ENCODE measurements at regions not wholly inside any gene's neighbourhood (a gene's known extent, or its start where the extent isn't known, plus 50 kb on each side); places are given as distances from the start of the nearest gene placed in this dataset.

GRCh38 chr14:42140001-42140400 lies 533.3 kb downstream of the LRFN5 start:
- DNase-seq (ENCODE audit: low read depth): peak; percentile 4
- no peak overlapping the region for H3K4me3 ChIP-seq (ENCODE audit: low read depth, low read length)
- TF ChIP-seq CTCF (conservative IDR thresholded peaks at IDR 0.05; ENCODE audit: low read depth, low read length): no peak

- no peak overlapping the region for H3K4me3 ChIP-seq (ENCODE audit: low read depth, low read length)
- DNase-seq (ENCODE audit: low read depth): no peak
- TF ChIP-seq CTCF (conservative IDR thresholded peaks at IDR 0.05; ENCODE audit: low read depth, low read length): no peak
Observed at GRCh38 chr14:42138406-42138805, 531.7 kb downstream of the LRFN5 start.

GRCh38 chr14:42130815-42131214 lies 524.1 kb downstream of the LRFN5 start:
- no peak for TF ChIP-seq CTCF (conservative IDR thresholded peaks at IDR 0.05; ENCODE audit: low read depth, low read length)
- DNase-seq (ENCODE audit: low read depth): no peak
- H3K4me3 ChIP-seq (ENCODE audit: low read depth, low read length): no peak overlapping the region

- H3K4me3 ChIP-seq (ENCODE audit: low read depth, low read length): no peak overlapping the region
- TF ChIP-seq CTCF (conservative IDR thresholded peaks at IDR 0.05; ENCODE audit: low read depth, low read length): no peak
- no peak for DNase-seq (ENCODE audit: low read depth)
Observed at GRCh38 chr14:42123526-42123925, 516.9 kb downstream of the LRFN5 start.

GRCh38 chr14:42113358-42114069 lies 506.8 kb downstream of the LRFN5 start:
- no peak for TF ChIP-seq CTCF (conservative IDR thresholded peaks at IDR 0.05; ENCODE audit: low read depth, low read length)
- H3K4me3 ChIP-seq (ENCODE audit: low read depth, low read length): no peak overlapping the region
- no peak for DNase-seq (ENCODE audit: low read depth)

- H3K4me3 ChIP-seq (ENCODE audit: low read depth, low read length): no peak overlapping the region
- no peak for TF ChIP-seq CTCF (conservative IDR thresholded peaks at IDR 0.05; ENCODE audit: low read depth, low read length)
- no peak for DNase-seq (ENCODE audit: low read depth)
Observed at GRCh38 chr14:42112108-42112507, 505.4 kb downstream of the LRFN5 start.

- DNase-seq (ENCODE audit: low read depth): no peak
- no peak overlapping the region for H3K4me3 ChIP-seq (ENCODE audit: low read depth, low read length)
- TF ChIP-seq CTCF (conservative IDR thresholded peaks at IDR 0.05; ENCODE audit: low read depth, low read length): no peak
Observed at GRCh38 chr14:42111355-42111754, 504.7 kb downstream of the LRFN5 start.

Data from choroid plexus epithelial cell (primary cell).